ENCODE measurements at regions not wholly inside any gene's neighbourhood (a gene's known extent, or its start where the extent isn't known, plus 50 kb on each side); places are given as distances from the start of the nearest gene placed in this dataset.

GRCh38 chr15:69903470-69904469 is 193.9 kb downstream of the TLE3 start:
- TF ChIP-seq CTCF (IDR thresholded peaks at IDR 0.05; ENCODE audit: low read length) (no peak), EZH2 (IDR thresholded peaks at IDR 0.05; ENCODE audit: borderline replicate concordance, low read length) (no peak)
